PC-9 (cell line): ENCODE measurements at regions not wholly inside any gene's neighbourhood (a gene's known extent, or its start where the extent isn't known, plus 50 kb on each side); places are given as distances from the start of the nearest gene placed in this dataset.

Experiments used
- BruUV-seq: library from RNA; stranded (reverse); fragments of 400-500 nt; replicated peaks from 2 replicates; lab custom pipeline; 2021; lab: Mats Ljungman, UMichigan
- CTCF ChIA-PET: fragments of 300-600 bp; sonication (Branson Sonifier 250); formaldehyde crosslinking; loops from one replicate; lab custom pipeline; 2022; ENCODE audit warnings: antibody characterized with exemption; lab: Charles Lee
- POLR2A ChIA-PET: fragments of 300-600 bp; sonication (Branson Sonifier 250); formaldehyde crosslinking; loops from one replicate; lab custom pipeline; 2022; ENCODE audit warnings: antibody characterized with exemption; ENCODE audit not compliant: unreplicated experiment; lab: Charles Lee
- DNase-seq, 2 experiments: peaks; one replicate each; pipeline versions ENCODE4 v3.0.0 to v3.0.0-alpha.2; 2015 to 2022; ENCODE audit warnings: mixed read lengths in 1 of 2
- H2AFZ ChIP-seq: fragments of 200-600 bp; sonication (generic); 2 replicates; pipeline ENCODE4 v1.8.1; 2017; ENCODE audit warnings: antibody characterized with exemption
- H3F3A ChIP-seq: fragments of 200-600 bp; sonication (generic); 2 replicates; pipeline ENCODE4 v1.8.1; 2017; ENCODE audit warnings: antibody characterized with exemption, mild to moderate bottlenecking, low read depth; ENCODE audit not compliant: insufficient read depth
- H3K27ac ChIP-seq: fragments of 200-600 bp; sonication (generic); 2 replicates; pipeline ENCODE4 v1.6.1; 2016; ENCODE audit warnings: mixed run types
- H3K27me3 ChIP-seq: fragments of 200-600 bp; sonication (generic); 2 replicates; pipeline ENCODE4 v1.6.1; 2016; ENCODE audit warnings: low read depth, mixed run types; ENCODE audit not compliant: insufficient read depth
- H3K36me3 ChIP-seq: fragments of 200-600 bp; sonication (generic); 2 replicates; pipeline ENCODE4 v1.6.1; 2016; ENCODE audit warnings: low read depth, mixed run types
- H3K4me1 ChIP-seq: fragments of 200-600 bp; sonication (generic); replicated peaks from 2 replicates; pipeline ENCODE4 v1.6.1; 2016; ENCODE audit warnings: mixed run types; ENCODE audit not compliant: insufficient read depth
- H3K4me2 ChIP-seq: fragments of 200-600 bp; sonication (generic); 2 replicates; pipeline ENCODE4 v1.6.1; 2017; ENCODE audit warnings: mixed run types
- H3K4me3 ChIP-seq: fragments of 200-600 bp; sonication (generic); 2 replicates; pipeline ENCODE4 v1.6.1; 2016; ENCODE audit warnings: mixed run types
- H3K79me2 ChIP-seq: fragments of 200-600 bp; sonication (generic); 2 replicates; pipeline ENCODE4 v1.6.1; 2017; ENCODE audit warnings: low read depth, mixed run types
- H3K9me2 ChIP-seq: fragments of 200-600 bp; sonication (generic); 2 replicates; pipeline ENCODE4 v1.8.1; 2017; ENCODE audit warnings: mild to moderate bottlenecking; ENCODE audit not compliant: insufficient read depth
- H3K9me3 ChIP-seq: fragments of 200-600 bp; sonication (generic); 2 replicates; pipeline ENCODE4 v1.8.1; 2016; ENCODE audit warnings: low read depth; ENCODE audit not compliant: insufficient read depth
- H4K20me1 ChIP-seq: fragments of 200-600 bp; sonication (generic); 2 replicates; pipeline ENCODE4 v1.8.1; 2017; ENCODE audit not compliant: insufficient read depth
- EZH2 ChIP-seq: fragments of 200-600 bp; sonication (generic); IDR thresholded peaks from 2 replicates; pipeline ENCODE4 v1.8.0; 2017; ENCODE audit warnings: antibody characterized with exemption, low read depth
- intact Hi-C: fragments of 100-400 bp; cut with micrococcal nuclease; formaldehyde crosslinking; loops from one replicate; pipeline ENCODE4 v1.10.0; 2022; ENCODE audit not compliant: unreplicated experiment
- TF ChIP-seq, protein P1 (sequence below): fragments of 200-600 bp; sonication (generic); conservative IDR thresholded peaks from 2 replicates; pipeline ENCODE4 v1.6.1; 2017; ENCODE audit warnings: mixed run types, antibody characterized with exemption, mild to moderate bottlenecking, moderate library complexity

GRCh38 chr12:111180426-111181142 is 188.3 kb downstream of the PHETA1 start:
- H3K4me1 ChIP-seq, result no peaks in the 10 kb centered on the region
- H4K20me1 ChIP-seq, result no peaks in the 10 kb centered on the region; the same call in 1 of the 2 replicates
- no peaks in the 10 kb centered on the region for H3K79me2 ChIP-seq
- H3F3A ChIP-seq, result no peaks in the 10 kb centered on the region
- H2AFZ ChIP-seq, result no peak overlapping the region
- TF ChIP-seq, protein P1, sequence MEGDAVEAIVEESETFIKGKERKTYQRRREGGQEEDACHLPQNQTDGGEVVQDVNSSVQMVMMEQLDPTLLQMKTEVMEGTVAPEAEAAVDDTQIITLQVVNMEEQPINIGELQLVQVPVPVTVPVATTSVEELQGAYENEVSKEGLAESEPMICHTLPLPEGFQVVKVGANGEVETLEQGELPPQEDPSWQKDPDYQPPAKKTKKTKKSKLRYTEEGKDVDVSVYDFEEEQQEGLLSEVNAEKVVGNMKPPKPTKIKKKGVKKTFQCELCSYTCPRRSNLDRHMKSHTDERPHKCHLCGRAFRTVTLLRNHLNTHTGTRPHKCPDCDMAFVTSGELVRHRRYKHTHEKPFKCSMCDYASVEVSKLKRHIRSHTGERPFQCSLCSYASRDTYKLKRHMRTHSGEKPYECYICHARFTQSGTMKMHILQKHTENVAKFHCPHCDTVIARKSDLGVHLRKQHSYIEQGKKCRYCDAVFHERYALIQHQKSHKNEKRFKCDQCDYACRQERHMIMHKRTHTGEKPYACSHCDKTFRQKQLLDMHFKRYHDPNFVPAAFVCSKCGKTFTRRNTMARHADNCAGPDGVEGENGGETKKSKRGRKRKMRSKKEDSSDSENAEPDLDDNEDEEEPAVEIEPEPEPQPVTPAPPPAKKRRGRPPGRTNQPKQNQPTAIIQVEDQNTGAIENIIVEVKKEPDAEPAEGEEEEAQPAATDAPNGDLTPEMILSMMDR, result no peak
- TF ChIP-seq EZH2, result no peak
- H3K27ac ChIP-seq, result no peak overlapping the region
- H3K9me3 ChIP-seq, result no peaks in the 10 kb centered on the region
- no peak overlapping the region for H3K4me3 ChIP-seq
- ChIA-PET POLR2A (no interaction called here), CTCF (no interaction called here)
- no peaks in the 10 kb centered on the region for H3K9me2 ChIP-seq
- intact Hi-C loops, result no loop called here
- no TSS peak for BruUV-seq
- no peak overlapping the region for H3K4me2 ChIP-seq
- DNase-seq, result no peak
- no peaks in the 10 kb centered on the region for H3K36me3 ChIP-seq
- peaks cover 97% of the 10 kb centered on the region for H3K27me3 ChIP-seq

GRCh38 chr12:111178181-111179081 is 190.5 kb downstream of the PHETA1 start:
- Histone ChIP-seq H2AFZ (no peak overlapping the region), H3K4me1 (no peaks in the 10 kb centered on the region), H3K9me3 (no peaks in the 10 kb centered on the region), H4K20me1 (no peaks in the 10 kb centered on the region; the same call in 1 of the 2 replicates), H3K4me3 (no peak overlapping the region), H3K9me2 (no peaks in the 10 kb centered on the region), H3K27ac (no peak overlapping the region), H3K27me3 (peaks cover 97% of the 10 kb centered on the region), H3K36me3 (no peaks in the 10 kb centered on the region), H3F3A (no peaks in the 10 kb centered on the region), H3K79me2 (no peaks in the 10 kb centered on the region), H3K4me2 (no peak overlapping the region)
- ChIA-PET CTCF (no interaction called here), POLR2A (no interaction called here)
- no peak for DNase-seq
- no TSS peak for BruUV-seq
- intact Hi-C loops, result no loop called here
- no peak for TF ChIP-seq EZH2
- TF ChIP-seq, protein P1, result no peak

DNA sequence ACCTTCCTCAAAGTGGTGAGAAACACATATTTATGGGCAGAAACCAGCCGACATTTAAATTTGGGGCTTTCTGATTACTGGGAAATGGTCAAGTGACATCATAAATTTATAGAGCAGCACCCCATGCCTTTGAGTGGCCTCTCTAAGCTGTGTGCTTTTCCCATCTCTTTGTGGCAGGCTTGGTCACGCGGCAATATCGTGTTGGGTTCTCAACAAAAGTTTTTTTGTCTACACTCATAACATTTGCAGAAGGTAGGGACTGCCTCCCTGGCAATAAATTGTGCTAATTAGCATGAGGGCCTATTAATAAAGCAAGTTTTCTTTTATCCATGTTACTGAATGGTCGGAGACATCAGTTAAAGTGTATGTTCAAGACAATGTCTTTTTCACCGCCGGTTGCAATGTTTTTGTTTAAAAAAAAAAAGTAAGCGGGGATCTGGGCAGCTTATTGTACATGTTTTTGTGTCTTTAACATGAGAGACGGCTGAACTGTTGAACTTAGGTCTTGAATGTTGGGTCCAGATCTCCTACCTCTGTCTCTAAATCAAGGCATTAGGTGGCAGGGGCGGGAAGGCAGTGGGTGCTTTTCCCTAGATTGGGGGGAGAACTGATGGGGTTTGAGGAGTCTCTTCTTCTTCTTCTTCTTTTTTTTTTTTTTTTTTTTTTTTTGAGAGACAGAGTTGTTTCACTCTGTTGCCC is 193.3 kb downstream of the PHETA1 start:
- Histone ChIP-seq H3K79me2 (no peaks in the 10 kb centered on the region), H4K20me1 (no peaks in the 10 kb centered on the region; the same call in 1 of the 2 replicates), H3F3A (no peaks in the 10 kb centered on the region), H3K36me3 (no peaks in the 10 kb centered on the region), H3K9me2 (no peaks in the 10 kb centered on the region), H3K4me2 (no peak overlapping the region), H3K27me3 (peaks cover 97% of the 10 kb centered on the region), H2AFZ (no peak overlapping the region), H3K27ac (no peak overlapping the region), H3K4me1 (no peaks in the 10 kb centered on the region), H3K9me3 (no peaks in the 10 kb centered on the region), H3K4me3 (no peak overlapping the region)
- intact Hi-C loops, result no loop called here
- TF ChIP-seq, protein P1, result no peak
- 0 out of 2 replicates have a peak, but pooled peaks have one; percentile 51 for TF ChIP-seq EZH2
- POLR2A ChIA-PET, result no interaction called here
- no peak for DNase-seq
- BruUV-seq, result no TSS peak
- CTCF ChIA-PET, result interaction anchor here (0.8 kb wide), 1 partner anchor 282 kb away, joined by 9 read pairs; no protein-coding TSS in a partner anchor
